PFSK-1 (cell line): ENCODE measurements at regions not wholly inside any gene's neighbourhood (a gene's known extent, or its start where the extent isn't known, plus 50 kb on each side); places are given as distances from the start of the nearest gene placed in this dataset.

Experiments used
- POLR2AphosphoS5 ChIP-seq: IDR thresholded peaks from 2 replicates; pipeline ENCODE4 v1.6.1; 2012; ENCODE audit warnings: low read depth, mild to moderate bottlenecking, control low read depth, low read length, moderate library complexity
- REST ChIP-seq, 2 experiments: IDR thresholded peaks; 2 replicates each; pipeline versions ENCODE4 v1.6.1 to v1.8.0; 2011 to 2012; ENCODE audit warnings: low read depth in 2 of 2, low read length in 2 of 2, control low read depth in 1 of 2, inconsistent platforms in 1 of 2, mild to moderate bottlenecking in 1 of 2, moderate library complexity in 1 of 2; ENCODE audit not compliant: insufficient read depth in 1 of 2
- SIN3A ChIP-seq: IDR thresholded peaks from 2 replicates; pipeline ENCODE4 v1.6.1; 2012; ENCODE audit warnings: mild to moderate bottlenecking, low read length, moderate library complexity, borderline replicate concordance; ENCODE audit not compliant: insufficient read depth
- TAF1 ChIP-seq: IDR thresholded peaks from 2 replicates; pipeline ENCODE4 v1.6.1; 2012; ENCODE audit warnings: low read length, control low read depth, borderline replicate concordance; ENCODE audit not compliant: insufficient read depth

- TF ChIP-seq TAF1 (no peak), SIN3A (no peak), REST (IDR thresholded peaks at IDR 0.05; ENCODE audit: insufficient read depth in 1 of 2, low read depth in 2 of 2, low read length in 2 of 2) (no peak), POLR2AphosphoS5 (no peak)
Observed at GRCh38 chr11:116360221-116360941, 412.4 kb downstream of the BUD13 start.
